CD4-positive, alpha-beta T cell treated with Interleukin-2 at 100 ng/mL for 4 hours (primary cell): ENCODE measurements at regions not wholly inside any gene's neighbourhood (a gene's known extent, or its start where the extent isn't known, plus 50 kb on each side); places are given as distances from the start of the nearest gene placed in this dataset.

Experiments
- DNase-seq: peaks from one replicate; pipeline ENCODE4 v3.0.0-alpha.2; 2020; ENCODE audit warnings: low spot score

- no peak for DNase-seq
These were observed 1518.2 kb upstream of the PCDH20 start for GRCh38 chr13:62933809-62934208.

GRCh38 chr13:62932256-62932883 is 1516.7 kb upstream of the PCDH20 start:
- no peak for DNase-seq

GRCh38 chr13:62931853-62932252 is 1516.2 kb upstream of the PCDH20 start:
- DNase-seq: no peak

- no peak for DNase-seq
These were observed 1508.7 kb upstream of the PCDH20 start for GRCh38 chr13:62924395-62924794.

- no peak for DNase-seq
These were observed 1504.5 kb upstream of the PCDH20 start for GRCh38 chr13:62920159-62920558.

GRCh38 chr13:62919491-62919890 is 1503.8 kb upstream of the PCDH20 start:
- DNase-seq: no peak

- DNase-seq: no peak
These were observed 1495.0 kb upstream of the PCDH20 start for GRCh38 chr13:62910541-62911060.

- DNase-seq: no peak
These were observed 1492.7 kb upstream of the PCDH20 start for GRCh38 chr13:62908321-62908720.

- no peak for DNase-seq
These were observed 1491.2 kb upstream of the PCDH20 start for GRCh38 chr13:62906896-62907295.

- no peak for DNase-seq
These were observed 1490.8 kb upstream of the PCDH20 start for GRCh38 chr13:62906469-62906868.

GRCh38 chr13:62887046-62887445 is 1471.4 kb upstream of the PCDH20 start:
- DNase-seq: no peak

- DNase-seq: no peak
These were observed 1463.4 kb upstream of the PCDH20 start for GRCh38 chr13:62879071-62879470.

- DNase-seq: no peak
These were observed 1459.5 kb upstream of the PCDH20 start for GRCh38 chr13:62875118-62875640.

GRCh38 chr13:62850331-62850730 is 1434.7 kb upstream of the PCDH20 start:
- no peak for DNase-seq

GRCh38 chr13:62847520-62847919 is 1431.9 kb upstream of the PCDH20 start:
- DNase-seq: no peak

GRCh38 chr13:62846302-62846701 is 1430.7 kb upstream of the PCDH20 start:
- no peak for DNase-seq

GRCh38 chr13:62839338-62839737 is 1423.7 kb upstream of the PCDH20 start:
- DNase-seq: no peak

GRCh38 chr13:62838929-62839328 is 1423.3 kb upstream of the PCDH20 start:
- DNase-seq: no peak

GRCh38 chr13:62837895-62838294 is 1422.2 kb upstream of the PCDH20 start:
- no peak for DNase-seq

GRCh38 chr13:62829486-62829885 is 1413.8 kb upstream of the PCDH20 start:
- no peak for DNase-seq

GRCh38 chr13:62799931-62800436 is 1384.3 kb upstream of the PCDH20 start:
- no peak for DNase-seq

- DNase-seq: no peak
These were observed 1383.4 kb upstream of the PCDH20 start for GRCh38 chr13:62799038-62799535.

GRCh38 chr13:62793850-62794249 is 1378.2 kb upstream of the PCDH20 start:
- DNase-seq: no peak

- DNase-seq: no peak
These were observed 1366.2 kb upstream of the PCDH20 start for GRCh38 chr13:62781866-62782265.
